GM12873 (cell line): ENCODE measurements at regions not wholly inside any gene's neighbourhood (a gene's known extent, or its start where the extent isn't known, plus 50 kb on each side); places are given as distances from the start of the nearest gene placed in this dataset.

Experiments used
- TF ChIP-seq, protein P1 (sequence below): IDR thresholded peaks from 2 replicates; pipeline ENCODE4 v1.5.1; 2012; ENCODE audit warnings: low read depth, mild to moderate bottlenecking, moderate library complexity, low read length, control low read depth; ENCODE audit not compliant: insufficient read depth; ENCODE audit errors: missing control alignments

DNA sequence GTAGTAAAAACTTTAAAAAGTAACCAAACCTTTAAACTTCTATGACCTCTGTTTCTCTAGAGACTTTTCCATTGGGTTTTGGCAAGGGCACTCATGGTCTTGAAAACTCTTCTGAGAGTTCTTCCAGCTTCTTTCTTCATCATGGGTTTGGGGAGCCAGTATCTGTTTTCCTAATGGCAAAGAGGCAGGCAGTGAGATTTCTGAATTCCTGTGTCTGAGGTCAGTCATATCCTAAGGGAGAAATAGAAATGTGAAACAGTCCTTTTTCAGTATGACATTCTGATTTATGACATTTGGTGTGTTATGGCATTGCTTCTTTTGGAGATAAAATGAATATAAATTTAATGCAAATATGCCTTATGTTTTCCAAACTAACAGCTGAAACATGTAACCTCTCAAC is 518.5 kb upstream of the MARCKS start:
- TF ChIP-seq, protein P1, sequence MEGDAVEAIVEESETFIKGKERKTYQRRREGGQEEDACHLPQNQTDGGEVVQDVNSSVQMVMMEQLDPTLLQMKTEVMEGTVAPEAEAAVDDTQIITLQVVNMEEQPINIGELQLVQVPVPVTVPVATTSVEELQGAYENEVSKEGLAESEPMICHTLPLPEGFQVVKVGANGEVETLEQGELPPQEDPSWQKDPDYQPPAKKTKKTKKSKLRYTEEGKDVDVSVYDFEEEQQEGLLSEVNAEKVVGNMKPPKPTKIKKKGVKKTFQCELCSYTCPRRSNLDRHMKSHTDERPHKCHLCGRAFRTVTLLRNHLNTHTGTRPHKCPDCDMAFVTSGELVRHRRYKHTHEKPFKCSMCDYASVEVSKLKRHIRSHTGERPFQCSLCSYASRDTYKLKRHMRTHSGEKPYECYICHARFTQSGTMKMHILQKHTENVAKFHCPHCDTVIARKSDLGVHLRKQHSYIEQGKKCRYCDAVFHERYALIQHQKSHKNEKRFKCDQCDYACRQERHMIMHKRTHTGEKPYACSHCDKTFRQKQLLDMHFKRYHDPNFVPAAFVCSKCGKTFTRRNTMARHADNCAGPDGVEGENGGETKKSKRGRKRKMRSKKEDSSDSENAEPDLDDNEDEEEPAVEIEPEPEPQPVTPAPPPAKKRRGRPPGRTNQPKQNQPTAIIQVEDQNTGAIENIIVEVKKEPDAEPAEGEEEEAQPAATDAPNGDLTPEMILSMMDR = no peak

DNA sequence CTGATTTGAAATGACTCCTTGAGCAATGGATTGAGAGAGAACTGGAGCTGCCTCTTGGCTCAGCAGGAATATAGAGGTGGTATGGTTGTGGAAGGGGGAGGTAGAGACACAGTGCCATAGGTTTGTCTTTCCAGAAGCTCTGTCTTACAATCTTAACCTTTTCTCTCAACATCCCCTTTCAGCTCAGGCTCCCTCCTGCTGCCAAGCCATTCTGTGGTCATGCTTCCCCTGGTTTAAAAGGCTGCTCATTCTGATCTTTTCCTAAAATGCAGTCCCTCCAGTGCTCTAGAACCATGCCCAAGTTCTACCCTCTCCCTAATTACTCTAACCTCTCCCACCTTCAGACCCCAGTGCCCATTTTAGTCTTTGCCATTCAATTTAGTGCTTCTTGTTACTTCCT is 517.9 kb upstream of the MARCKS start:
- TF ChIP-seq, protein P1 = no peak

DNA sequence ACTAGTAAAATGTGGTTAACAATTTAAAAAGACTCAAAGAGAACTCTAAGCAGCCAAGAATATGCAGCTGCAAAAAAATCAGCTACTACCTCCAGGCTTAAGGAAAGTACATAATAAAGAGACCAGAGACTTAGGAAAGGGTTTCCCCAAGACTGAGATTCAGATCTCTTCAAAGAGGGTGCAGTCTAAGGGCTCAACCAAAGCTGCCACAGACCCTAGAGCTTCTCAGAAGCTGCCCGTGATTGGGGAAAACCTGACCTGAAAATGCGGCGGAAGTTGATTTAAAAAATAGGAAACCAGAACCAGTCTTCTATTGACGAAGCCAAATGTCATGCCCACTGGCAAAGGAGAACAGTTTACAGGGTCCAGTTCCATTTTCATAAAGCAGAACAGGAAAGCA is 516.8 kb upstream of the MARCKS start:
- TF ChIP-seq, protein P1 = no peak

DNA sequence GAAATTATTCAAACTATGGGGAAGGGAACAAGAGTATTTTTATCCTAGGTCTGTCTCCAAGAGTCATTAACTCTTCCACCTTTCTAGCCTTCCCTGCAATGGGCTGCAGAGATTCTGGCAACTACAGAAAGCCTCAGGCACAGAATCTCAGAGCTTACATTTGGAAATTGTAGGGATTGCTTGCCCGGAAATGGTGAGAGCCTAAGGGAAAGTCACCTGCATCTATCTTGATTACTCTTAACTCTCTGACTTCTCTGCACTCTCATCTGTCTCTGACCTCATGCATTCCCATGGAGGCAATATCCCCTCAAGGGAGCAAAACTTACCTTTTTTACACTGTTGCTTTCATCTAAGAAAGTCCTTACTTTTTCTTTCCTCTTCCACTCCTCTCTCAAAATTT is 513.2 kb upstream of the MARCKS start:
- TF ChIP-seq, protein P1 = no peak

DNA sequence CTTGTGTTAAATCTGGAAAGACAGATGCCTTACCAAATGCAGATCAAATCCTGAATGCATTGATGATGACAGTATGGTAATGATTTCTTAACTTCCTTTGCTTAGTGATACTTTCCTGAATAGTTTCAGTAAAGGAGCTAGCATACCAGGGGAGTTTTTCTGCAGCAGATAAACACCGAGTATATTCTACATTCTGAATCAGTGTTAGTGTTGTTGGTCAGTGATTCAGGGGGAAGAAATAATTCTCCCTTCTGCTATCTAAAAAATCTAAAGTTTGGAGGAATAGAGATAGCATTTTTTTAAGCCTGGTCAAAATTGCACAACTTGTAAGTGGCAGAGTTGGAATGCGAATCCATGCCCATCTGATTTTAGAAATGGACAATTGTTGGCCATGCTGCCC is 512.2 kb upstream of the MARCKS start:
- TF ChIP-seq, protein P1 = no peak

DNA sequence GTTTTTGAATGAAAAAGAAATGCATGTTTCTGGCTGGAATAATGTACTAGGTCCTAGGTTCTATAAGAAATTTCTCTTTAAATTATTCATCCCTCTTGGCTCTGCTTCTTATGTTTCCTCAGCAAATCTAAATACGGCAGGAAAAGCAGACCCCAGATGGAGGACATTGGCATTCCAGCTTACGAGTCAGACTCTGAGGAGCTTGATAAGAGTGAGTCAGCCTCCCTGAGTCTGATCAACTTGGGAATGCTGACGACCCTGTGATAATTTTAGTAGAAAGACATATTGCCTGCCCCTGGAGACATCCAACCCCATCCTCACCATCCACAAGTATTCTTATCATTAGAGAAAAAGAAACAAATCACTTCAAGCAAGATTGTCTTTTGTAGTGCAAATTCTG is 509.7 kb upstream of the MARCKS start:
- TF ChIP-seq, protein P1 = no peak

DNA sequence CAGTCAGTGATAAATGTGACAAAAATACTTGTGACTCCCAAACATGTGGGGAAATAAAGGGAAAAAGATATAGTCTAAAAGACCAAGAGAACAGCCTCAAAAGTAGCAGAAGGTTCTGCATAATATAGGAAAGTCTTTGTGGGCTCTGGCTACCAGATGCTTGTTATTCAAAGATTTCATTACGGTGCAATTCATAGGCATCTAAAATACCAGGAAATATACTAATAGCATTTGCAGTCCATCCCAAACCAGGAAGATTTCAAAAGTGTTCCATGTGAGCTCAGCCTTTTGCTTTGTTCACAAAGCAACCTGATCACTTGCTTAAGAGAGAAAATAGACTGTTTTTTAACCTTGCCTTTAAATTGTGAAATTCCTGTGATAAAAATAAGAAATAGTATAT is 506.7 kb upstream of the MARCKS start:
- TF ChIP-seq, protein P1 = no peak
